ENCODE measurements at regions not wholly inside any gene's neighbourhood (a gene's known extent, or its start where the extent isn't known, plus 50 kb on each side); places are given as distances from the start of the nearest gene placed in this dataset.
"Not testable (repeated sequence)": the region's sequence is repeated elsewhere in the genome, so short reads cannot be mapped to it uniquely, and the experiment has no call there.

- DNase-seq, result peak; percentile 49
Measured at GRCh38 chr10:2618690-2619089, 448.7 kb upstream of the PFKP start.

- DNase-seq, result no peak
Measured at GRCh38 chr10:2616215-2616614, 451.1 kb upstream of the PFKP start.

GRCh38 chr10:2611603-2612002 is 455.7 kb upstream of the PFKP start:
- DNase-seq, result no peak

- peak; percentile 32 for DNase-seq
Measured at GRCh38 chr10:2610946-2611345, 456.4 kb upstream of the PFKP start.

GRCh38 chr10:2604891-2605290 is 462.5 kb upstream of the PFKP start:
- DNase-seq, result no peak

GRCh38 chr10:2599571-2599970 is 467.8 kb upstream of the PFKP start:
- no peak for DNase-seq

GRCh38 chr10:2592360-2593160 is 474.8 kb upstream of the PFKP start:
- DNase-seq, result no peak

GRCh38 chr10:2589196-2589595 is 478.2 kb upstream of the PFKP start:
- DNase-seq, result no peak

- DNase-seq, result no peak
Measured at GRCh38 chr10:2584385-2584784, 483.0 kb upstream of the PFKP start.

- DNase-seq, result no peak
Measured at GRCh38 chr10:2576892-2577291, 490.5 kb upstream of the PFKP start.

- no peak for DNase-seq
Measured at GRCh38 chr10:2575460-2575859, 491.9 kb upstream of the PFKP start.

GRCh38 chr10:2572611-2573010 is 494.7 kb upstream of the PFKP start:
- DNase-seq, result no peak

- DNase-seq, result no peak
Measured at GRCh38 chr10:2556883-2557282, 510.5 kb upstream of the PFKP start.

- DNase-seq, result no peak
Measured at GRCh38 chr10:2548071-2548470, 519.3 kb upstream of the PFKP start.

GRCh38 chr10:2547606-2548005 is 519.7 kb upstream of the PFKP start:
- no peak for DNase-seq

- not testable (repeated sequence) for DNase-seq
Measured at GRCh38 chr10:2546894-2547293, 520.5 kb upstream of the PFKP start.

GRCh38 chr10:2543974-2544373 is 523.4 kb upstream of the PFKP start:
- DNase-seq, result no peak

GRCh38 chr10:2543142-2543886 is 524.0 kb upstream of the PFKP start:
- no peak for DNase-seq

GRCh38 chr10:2541176-2541575 is 526.2 kb upstream of the PFKP start:
- peak; percentile 28 for DNase-seq

- peak; percentile 45 for DNase-seq
Measured at GRCh38 chr10:2529945-2530344, 537.4 kb upstream of the PFKP start.

- DNase-seq, result no peak
Measured at GRCh38 chr10:2525781-2526180, 541.6 kb upstream of the PFKP start.

GRCh38 chr10:2519139-2519538 is 548.2 kb upstream of the PFKP start:
- DNase-seq, result peak; percentile 24

- no peak for DNase-seq
Measured at GRCh38 chr10:2509081-2509531, 558.2 kb upstream of the PFKP start.

- DNase-seq, result not testable (repeated sequence)
Measured at GRCh38 chr10:2501366-2501940, 565.9 kb upstream of the PFKP start.

Measured in NCI-H748 treated with DMSO at 0.1 percent for 48 hours (cell line).